Activated T-helper 1 cell treated with anti-CD3 and anti-CD28 coated beads, Interleukin-2, amount 50 U/mL, for 16 hours (primary cell): ENCODE measurements at regions not wholly inside any gene's neighbourhood (a gene's known extent, or its start where the extent isn't known, plus 50 kb on each side); places are given as distances from the start of the nearest gene placed in this dataset.
"Not testable (repeated sequence)": the region's sequence is repeated elsewhere in the genome, so short reads cannot be mapped to it uniquely, and the experiment has no call there.

Experiments
- DNase-seq, 2 donors: peaks; one replicate each; pipeline ENCODE4 v3.0.0-alpha.2; 2020; ENCODE audit warnings: low read depth in 1 of 2, low spot score in 1 of 2

DNA sequence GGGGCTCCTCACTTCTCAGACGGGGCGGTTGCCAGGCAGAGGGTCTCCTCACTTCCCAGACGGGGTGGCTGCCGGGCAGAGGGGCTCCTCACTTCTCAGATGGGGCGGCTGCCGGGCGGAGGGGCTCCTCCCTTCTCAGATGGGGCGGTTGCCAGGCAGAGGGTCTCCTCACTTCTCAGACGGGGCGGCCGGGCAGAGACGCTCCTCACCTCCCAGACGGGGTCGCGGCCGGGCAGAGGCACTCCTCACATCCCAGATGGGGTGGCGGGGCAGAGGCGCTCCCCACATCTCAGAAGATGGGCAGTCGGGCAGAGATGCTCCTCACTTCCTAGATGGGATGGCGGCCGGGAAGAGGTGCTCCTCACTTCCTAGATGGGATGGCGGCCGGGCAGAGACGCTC, 148.3 kb downstream of the UTRN start:
- not testable (repeated sequence) for DNase-seq

DNA sequence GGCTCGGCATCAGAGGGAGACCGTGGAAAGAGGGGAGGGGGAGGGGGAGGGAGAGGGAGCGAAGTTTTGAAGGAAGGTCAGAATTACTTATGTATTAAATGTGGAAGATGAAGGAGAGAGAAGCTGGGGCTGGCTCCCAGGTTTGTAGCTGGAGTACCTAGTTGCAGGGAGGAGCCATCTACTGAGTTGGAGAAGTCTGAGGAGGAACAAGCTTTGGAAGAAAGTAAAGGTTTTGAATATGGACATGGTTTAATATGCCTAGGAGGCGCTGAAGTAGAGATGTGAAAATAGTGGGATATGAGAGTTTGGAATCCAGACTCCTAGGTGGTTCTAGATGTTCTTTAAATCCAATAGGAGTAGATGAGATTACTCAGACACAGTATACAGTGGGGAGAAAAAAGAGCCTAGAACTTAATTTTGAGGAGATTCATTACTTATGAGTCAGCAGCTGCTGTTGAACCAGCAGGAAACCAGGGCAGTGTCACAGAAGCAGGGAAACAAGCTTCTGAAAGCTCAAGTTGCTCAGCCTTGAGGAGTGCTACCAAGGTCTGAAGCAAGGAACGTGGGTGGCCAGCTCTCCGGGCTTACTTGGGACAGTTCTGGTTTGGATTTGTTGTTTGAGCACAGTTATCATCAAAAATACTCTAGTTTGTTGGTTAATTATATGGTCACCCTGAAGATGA, 149.3 kb downstream of the UTRN start:
- no peak for DNase-seq

DNA sequence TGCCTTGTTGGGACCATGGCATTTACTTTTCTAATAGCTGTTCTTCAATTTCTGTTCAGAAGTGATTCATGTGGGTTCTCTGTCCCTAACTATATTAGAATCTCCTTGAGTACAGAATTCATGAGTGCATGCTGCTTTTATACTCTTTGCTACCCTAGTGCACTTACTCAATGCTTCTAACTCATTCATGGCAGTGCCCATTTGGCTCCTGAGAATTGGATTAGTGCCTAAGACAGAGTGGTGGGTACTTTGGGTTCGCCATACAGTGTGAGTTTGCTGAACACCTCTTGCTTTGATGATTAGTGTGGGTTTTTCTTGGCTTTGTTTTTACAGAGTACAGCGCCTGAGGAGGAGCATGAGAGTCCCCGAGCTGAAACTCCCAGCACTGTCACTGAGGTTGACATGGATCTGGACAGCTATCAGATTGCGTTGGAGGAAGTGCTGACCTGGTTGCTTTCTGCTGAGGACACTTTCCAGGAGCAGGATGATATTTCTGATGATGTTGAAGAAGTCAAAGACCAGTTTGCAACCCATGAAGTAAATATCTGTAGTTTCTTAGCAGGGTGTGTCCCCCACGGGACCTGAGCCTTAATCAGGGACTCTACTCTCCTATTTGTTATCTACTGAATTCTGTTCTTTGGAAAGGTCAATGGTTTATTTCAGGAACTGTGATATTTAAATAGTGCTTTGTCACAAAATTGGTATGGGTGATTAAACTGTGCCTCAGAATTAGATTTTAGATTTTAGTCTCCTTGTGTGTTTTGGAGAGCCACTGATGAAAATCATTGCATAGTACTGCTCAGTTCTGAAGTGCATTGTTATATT, 150.7 kb downstream of the UTRN start:
- no peak for DNase-seq

DNA sequence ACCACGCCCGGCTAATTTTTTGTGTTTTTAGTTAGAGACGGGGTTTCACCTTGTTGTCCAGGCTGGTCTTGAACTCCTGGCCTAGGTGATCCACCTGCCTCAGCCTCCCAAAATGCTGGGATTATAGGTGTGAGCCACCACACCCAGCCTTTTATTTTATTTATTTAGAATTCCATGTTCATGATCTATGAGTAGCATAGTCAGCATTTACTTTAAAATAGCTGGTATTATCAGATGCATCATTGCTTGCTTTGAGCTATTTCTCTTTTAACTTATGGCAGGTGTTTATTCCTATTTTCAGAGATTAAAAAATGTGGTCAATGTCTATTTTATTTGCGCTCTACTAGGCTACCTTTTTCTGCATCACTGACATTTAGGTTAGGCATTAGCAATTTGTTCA, 152.0 kb downstream of the UTRN start:
- DNase-seq: no peak

DNA sequence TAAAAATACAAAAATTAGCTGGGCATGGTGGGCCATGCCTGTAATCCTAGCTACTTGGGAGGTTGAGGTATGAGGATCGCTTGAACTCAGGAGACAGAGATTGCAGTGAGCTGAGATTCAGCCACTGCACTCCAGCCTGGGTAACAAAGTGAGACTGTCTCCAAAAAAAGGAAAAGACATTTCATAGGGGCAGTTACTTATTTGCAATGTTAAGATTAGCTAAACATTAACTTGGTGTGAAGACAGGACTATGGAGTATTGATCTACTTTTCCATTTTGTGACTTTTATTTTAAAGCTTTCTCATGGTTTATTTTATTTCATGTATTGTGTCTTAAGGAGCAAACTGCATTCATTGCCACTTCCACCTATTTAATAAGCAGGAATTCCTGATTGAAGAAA, 153.0 kb downstream of the UTRN start:
- no peak for DNase-seq

DNA sequence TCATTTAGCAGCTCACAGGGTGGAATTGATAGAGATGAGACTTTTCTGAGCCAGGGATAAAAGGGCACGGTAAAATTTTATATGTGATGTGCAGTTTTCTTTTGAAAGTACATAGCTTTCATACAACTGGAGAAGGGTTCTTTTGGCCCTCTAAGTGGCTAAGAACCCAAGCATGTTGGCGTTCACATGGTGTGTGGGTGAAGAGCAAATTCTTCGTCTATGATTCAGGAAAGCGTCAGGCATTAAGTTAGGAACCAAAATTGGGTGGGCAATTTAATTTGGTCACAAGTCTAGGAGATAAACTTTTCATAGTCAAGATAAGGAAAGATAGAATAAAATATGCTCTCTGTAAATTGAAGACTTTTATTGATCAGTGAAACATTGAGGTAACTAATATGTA, 153.9 kb downstream of the UTRN start:
- DNase-seq: no peak

DNA sequence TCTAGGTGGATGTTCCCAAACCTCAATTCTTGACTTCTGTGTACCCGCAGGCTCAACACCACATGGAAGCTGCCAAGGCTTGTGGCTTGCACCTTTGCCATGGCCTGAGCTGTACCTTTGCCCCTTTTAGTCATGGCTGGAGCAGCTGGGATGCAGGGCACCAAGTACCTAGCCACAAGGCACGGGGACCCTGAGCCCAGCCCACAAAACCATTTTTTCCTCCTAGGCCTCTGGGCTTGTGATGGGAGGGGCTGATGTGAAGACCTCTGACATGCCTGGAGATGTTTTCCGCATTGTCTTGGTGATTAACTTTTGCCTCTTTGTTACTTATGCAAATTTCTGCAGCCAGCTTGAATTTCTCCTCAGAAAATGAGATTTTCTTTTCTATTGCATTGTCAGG, 156.7 kb downstream of the UTRN start:
- not testable (repeated sequence) for DNase-seq

DNA sequence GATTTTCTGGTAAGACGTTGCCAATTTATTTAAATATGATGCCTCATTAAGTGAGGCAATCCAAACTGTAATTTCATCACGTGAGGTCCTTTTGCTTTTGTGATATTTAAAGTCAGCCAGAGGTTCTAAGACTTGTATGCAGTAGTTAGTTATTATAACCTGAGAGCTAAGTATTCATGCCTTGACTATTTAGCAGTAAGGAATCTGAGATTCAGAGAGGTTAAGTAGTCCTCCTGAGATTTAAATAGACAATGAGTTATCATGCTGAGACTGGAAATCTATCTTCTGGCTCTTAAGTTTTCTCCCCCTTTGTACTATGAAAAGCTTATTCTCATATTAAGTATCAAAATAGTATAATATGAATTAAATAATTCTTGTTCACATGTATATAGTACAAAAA, 158.0 kb downstream of the UTRN start:
- DNase-seq: no peak

DNA sequence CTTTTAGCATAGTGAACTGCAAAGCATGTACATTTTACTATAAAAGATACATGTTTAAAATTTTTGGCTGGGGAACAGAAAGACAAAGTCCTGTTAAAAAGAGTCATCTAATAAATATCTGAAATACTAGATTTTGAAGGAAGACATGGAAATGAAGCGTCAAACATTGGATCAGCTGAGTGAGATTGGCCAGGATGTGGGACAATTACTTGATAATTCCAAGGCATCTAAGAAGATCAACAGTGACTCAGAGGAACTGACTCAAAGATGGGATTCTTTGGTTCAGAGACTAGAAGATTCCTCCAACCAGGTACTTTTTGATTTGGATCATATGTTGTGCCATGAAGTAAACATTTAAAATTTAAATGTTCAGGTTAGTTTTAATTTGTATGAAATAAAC, 162.3 kb downstream of the UTRN start:
- DNase-seq: no peak

DNA sequence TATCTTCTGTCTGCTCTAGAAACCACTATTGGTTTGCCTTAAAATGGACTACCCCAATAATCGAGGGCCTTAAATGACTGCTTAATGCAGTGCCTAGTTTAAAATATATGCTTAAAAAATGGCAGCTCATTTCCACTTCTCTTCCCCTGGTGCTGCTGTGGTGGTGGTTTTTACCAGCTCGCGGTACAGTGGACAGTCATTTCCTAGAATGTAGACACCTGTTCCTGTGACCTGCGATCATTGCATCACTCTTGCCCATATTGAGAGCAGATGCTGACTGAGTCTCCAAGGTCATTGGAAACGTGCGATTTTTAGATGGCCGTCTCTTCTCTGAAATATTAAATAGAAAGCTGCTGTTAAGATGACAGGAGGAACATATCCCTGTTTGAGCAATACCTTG, 164.1 kb downstream of the UTRN start:
- DNase-seq: no peak

DNA sequence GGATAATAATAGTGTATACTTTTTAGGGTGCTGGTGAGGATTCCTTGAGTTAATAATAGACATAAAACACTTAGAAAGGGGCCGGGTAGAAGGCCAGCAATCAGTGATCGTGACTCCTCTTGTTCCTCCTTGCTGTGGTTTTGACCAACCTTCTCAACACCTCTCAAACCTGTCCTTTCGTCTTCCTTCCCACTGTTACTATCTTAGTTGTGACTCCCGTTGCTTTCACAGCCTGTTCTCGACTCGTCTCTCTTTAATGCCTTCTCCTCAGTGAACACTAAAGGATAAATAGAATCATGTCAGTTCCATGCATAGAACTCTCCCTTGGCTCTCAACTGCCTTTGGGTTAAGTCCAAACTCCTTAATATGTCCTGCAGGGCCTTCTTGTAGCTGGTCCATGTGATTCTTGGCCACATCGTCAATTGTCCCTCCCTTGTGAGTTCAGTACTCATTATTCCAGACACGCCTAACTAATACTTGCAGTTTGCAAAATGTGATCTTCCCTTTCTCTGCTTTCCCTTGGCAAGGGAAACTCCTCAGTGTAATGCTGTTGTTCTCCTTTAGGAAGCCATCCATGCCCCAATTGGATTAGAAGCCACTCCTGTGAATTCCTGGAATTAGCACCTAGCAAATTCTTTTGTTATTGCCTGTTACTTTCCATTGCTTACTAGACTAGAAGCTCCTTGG, 164.9 kb downstream of the UTRN start:
- DNase-seq: no peak

DNA sequence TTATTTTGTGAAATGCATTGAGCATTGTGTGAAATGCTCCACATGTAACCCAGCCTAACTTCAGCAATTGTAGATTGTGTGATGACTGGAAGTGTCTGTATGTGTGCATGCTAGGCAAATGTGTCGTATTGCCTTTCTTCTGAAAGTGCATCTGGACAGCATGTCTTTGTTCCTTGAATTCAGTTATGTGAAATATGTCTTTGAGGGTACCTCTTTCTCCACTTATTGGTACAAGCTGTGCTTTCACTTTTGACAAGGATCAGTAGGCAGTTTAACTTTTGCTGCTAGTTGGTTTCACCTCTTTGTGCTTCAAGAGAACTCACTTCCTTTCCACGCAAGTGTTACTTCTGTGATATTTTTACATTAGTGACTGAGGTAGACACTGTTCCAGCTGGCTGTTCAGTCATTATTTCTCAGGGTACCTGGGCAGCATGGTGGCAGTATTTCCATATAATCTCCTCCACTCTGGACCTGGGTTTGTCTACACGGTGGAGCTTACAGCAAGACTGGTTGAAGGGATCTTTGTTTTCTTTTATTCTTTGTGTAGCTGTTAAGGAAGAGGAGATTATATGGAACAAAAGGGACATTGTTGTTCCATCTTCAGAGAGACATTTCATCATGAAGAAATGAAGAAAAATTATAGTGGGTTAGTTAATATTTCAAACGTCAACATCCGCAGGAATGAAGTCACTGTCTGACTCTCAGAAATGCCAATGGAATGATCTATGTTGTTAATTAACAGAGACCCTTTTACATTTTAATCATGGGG, 175.4 kb downstream of the UTRN start:
- DNase-seq: no peak

DNA sequence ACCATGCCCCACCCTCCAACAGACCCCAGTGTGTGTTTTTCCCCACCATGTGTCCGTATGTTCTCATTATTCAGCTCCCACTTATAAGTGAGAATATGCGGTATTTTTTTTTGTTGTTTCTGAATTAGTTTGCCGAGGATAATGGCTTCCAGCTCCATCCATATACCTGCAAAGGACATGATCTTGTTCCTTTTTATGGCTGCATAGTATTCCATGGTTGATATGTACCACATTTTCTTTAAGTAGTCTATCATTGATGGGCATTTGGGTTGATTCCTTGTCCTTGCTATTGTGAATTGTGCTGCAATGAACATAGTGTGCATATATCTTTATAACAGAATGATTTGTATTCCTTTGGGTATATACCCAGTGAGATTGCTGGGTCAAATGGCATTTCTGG, 176.9 kb downstream of the UTRN start:
- DNase-seq: no peak

DNA sequence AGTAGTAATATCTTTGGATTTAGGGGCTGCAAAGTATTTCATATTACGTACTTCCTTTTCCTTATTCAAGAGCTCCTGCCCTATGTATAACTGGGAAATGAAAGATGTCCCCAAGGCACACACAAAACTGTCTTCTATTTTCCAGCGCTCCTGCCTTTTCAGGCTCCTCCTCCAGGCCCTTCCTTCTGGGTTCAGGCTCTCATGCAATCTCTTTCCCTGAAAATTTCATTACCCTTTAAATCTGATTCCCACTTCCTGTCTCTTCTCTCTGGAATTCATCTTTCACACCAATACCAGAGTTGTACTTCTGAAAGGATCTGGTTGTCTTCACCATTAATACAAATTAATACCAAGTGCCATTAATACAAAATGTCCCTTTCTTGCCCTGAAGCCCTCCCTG, 181.6 kb downstream of the UTRN start:
- no peak for DNase-seq

DNA sequence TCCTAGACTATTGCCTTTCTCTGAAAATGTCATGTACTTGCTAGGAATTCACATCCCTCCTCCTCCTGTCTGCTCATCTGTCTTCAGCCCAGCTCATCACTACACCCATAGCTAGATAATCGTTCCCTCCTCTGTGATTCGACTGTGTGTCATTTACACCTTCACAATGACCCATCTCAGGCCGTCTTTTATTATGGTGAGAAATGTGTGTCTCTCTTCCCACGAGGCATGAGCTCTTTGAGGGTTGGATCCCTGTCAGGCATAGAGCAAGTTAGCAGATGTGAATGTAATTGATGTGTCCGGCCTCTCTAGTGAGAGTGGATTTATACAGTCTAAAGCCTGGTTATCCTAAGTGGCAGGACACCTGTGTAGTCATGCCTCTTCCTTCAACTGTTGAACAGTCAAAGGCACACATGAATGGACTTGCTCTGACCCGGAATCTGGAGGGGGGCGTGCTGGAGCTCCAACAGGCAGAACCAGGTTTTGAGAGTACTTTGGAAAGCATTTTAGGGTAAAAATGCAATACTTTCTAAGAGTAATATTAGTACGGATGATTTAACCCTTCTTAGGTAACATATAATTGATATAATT, 182.1 kb downstream of the UTRN start:
- no peak for DNase-seq

DNA sequence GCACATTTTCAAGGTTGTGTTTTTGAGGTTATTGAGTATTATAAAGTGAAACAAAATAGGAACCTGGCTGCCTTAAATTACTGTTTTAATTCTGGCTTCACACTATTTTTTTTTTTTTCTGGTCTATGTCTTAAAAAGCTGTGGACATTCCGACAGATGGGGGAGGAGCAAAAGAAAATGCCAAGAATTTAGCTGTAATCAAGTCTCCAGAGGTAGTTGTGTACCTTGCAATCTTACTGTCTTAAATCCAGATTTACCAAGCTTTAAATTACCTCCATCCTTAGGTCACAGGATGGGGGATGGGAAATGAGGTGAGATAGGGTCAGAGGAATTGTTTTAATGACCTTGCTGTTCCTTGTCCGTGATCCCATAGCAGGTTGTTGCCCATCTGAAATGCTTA, 182.8 kb downstream of the UTRN start:
- no peak for DNase-seq

DNA sequence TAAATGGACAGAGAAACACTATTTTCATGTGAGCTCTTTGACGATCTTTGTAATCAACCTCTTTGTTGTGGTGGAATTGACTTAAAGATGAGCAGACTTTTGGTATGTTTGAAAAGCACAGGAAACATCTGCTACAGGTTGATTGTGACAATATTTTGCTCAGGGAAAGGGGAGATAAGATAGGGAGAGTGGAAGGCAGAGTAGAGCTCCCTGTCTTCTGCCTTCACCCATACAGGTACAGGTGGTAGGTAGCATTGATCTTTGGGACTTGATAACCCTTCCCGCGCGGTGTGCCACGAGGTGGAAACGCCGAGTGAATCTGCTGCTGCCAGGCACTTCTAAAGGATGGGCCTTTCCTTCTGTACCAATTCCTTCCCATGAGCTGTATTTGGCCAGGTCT, 183.6 kb downstream of the UTRN start:
- DNase-seq: no peak

DNA sequence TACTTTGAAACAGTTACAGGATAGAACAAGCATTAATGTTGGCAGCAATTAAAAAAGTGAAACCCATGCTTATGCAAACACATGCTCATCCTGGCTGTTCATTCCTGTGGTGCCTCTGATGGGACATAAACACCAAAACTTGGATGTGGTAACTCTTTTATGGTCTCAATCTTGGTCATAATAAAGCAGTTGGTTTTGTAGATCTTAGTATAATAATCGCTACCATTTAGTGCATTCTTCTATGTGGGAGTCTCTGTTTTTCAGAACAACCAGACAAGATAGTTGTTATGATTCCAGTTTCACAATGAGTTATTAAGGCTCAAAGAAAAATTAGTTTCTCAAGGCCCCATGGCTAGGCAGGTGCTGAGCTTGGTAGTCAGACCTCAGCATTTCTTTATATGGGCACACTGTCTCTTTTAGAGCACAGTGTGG, 184.0 kb downstream of the UTRN start:
- no peak for DNase-seq

DNA sequence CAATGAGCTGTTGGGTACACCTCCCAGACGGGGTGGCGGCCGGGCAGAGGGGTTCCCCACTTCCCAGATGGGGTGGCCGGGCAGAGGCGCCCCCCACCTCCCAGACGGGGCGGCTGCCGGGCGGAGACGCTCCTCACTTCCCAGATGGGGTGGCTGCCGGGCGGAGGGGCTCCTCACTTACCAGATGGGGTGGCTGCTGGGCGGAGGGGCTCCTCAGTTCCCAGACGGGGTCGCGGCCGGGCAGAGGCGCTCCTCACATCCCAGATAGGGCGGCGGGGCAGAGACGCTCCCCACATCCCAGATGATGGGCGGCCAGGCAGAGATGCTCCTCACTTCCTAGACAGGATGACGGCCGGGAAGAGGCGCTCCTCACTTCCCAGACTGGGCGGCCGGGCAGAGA, 185.1 kb downstream of the UTRN start:
- not testable (repeated sequence) for DNase-seq

DNA sequence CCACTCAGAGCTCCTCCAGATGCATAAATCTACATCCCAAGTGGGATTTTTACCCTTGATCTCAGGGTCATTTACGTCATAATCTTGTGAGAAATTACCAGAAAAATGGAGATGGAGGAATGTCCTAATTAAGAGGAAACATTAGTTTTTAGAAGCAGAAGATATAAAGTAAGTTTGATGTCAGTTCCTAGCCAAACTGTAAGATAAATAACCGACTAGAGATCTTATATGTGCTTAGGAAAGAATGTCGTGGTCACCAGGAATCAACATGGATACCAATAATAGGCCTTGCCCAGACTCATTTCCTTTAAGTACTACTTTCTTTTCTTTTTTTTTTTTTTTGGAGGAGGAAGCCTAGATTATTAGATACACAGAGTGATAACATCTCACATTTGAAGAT, 186.9 kb downstream of the UTRN start:
- DNase-seq: no peak

DNA sequence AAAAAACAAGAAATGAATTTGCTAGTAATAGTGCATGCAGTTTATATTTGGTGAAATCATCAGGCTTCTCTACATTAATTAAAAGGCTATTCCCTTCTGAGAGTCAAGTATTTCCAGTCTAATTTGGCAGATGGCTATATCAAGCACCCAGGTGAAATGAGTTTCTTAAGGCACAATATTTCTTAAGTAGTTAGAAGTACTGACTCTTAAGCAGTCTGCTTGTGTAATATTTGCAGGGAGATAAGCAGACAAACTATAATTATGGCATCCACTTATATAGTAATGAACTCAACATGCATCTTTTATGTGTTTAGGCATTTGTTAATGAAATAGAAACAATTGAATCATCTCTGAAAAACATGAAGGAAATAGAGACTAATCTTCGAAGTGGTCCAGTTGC, 189.2 kb downstream of the UTRN start:
- DNase-seq: no peak
